DMS 273 treated with DMSO at 0.1 percent for 48 hours (cell line): ENCODE measurements at regions not wholly inside any gene's neighbourhood (a gene's known extent, or its start where the extent isn't known, plus 50 kb on each side); places are given as distances from the start of the nearest gene placed in this dataset.

Experiments used
- DNase-seq: peaks from one replicate; lab custom pipeline; 2025; lab: John Stamatoyannopoulos, UW

DNA sequence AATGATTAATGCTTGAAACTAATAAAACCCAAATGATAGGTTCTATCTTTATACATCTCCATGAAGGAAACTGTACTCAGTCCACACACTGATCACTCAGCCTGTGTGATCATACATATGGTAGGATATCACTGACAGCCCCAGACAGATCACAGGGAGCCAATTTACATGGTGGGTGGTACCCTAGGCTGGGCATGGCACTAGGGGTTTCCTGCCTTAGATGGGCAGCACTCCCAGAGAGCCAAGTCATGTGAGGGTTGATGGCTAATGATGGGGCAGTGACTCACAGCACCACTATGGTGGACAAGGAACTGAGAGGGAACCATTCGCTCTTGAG, 89.6 kb upstream of the PTPRR start:
- no peak for DNase-seq

DNA sequence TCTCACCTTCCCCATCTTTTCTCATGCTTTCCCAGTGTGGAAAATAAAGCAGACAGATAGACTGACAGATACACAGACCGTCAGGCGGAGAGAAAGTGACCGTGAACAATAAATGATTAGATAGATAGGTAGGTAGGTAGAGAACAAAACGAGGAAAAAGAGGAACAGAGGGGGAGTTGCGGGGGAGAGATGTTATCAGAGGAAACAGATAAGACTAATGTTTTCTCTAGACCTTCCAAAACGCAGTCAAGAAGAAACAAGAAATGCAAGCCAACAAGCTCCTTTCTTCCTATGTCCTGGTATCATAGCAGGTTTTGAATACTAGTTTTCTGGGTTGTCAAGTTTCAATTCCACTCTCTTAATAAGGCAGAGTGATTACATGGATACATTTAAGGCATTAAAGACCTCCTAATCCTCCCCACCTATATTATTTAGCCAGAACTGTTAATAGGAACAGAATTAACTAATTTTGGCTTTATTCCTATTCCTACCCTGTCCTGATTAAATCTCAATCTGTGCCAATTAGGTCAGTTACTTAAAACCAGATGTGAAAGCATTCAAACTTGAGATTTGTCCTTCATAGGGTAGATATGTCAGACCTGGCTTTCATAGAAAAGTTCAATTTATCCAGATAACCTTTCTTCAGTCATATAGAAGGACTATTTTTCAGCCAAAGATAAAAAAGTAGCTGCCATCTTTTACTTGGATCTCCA, 89.0 kb upstream of the PTPRR start:
- no peak for DNase-seq

DNA sequence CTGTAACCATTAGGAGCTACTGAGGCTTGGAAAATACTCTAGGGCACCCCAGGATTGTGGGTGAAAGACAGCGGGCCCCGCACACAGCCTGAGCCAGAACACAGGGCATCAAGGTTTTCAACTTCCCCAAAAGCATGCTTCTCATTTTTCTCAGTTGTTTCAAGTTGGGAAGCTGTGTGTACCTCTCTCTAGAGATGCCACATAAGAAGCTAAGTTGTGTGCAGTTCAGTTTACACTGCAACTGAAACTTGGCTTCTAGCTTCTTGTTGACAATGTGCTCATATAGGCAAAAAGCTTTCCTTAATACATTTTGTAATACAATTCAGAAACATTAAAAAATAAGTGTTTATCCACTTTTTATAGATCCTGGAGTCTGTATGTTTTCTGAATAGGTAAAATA, 88.1 kb upstream of the PTPRR start:
- DNase-seq, result no peak

DNA sequence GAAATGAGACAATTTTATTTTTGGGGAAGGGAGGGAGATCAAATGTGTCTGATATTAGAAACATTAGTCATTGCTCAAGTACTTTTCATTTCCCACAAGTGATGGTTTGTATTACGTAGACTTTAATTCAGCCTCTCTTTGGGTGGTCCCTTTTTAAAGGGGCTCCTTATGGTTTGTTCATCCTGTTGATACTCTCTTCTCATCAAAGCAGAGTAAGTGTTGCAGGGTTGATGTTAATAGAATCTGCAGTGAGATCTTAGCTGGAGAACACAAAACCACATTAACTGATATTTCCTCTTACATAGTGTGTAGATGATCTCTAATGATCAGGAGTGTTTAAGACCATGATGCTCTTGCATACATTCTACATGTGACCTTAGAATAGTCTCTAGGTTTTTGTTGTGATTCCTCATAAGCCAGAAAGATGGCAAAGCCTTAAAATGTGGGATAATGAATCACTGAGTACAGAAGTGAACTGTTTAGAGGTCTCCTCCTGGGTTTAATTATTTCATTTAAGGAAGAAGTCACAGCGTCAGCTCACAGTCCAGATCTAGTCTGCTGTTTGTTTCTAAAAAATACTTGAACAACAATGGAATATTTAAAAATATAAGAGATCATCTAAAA, 87.4 kb upstream of the PTPRR start:
- no peak for DNase-seq

DNA sequence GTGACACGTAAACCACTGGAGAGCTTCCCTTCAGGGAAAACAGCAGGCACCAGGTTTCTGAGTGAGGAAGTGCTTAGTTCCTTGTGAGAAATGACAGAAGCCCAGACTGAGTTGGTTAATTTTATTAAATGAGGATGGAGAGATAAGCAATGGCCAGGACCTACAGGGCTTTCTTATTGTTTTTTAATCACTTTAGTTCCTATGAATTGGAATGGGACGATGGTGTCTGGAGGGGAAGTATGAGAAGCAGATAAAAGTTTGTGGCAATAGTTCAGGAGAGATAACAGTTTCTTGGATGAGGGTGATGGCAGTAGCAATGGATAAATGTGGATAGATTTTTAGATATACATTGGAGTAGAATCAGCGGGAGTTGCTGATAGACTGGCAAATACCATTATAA, 86.5 kb upstream of the PTPRR start:
- no peak for DNase-seq

DNA sequence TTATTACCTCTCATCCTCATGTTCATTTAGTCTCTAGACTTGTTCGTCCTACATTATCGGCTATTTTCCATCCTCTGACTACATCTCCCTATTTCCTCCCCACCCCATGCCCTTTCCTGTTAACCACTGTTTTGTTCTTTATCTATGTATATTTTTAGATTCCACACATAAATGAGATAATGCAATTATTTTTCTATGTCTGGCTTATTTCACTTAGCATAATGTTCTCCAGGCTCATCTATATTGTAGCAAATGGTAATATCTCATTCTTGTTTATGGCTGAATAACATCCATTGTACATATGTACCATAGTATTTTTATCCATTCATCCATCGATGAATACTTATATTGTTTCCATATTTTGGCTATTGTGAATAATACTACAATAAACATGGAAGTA, 84.6 kb upstream of the PTPRR start:
- DNase-seq, result no peak

DNA sequence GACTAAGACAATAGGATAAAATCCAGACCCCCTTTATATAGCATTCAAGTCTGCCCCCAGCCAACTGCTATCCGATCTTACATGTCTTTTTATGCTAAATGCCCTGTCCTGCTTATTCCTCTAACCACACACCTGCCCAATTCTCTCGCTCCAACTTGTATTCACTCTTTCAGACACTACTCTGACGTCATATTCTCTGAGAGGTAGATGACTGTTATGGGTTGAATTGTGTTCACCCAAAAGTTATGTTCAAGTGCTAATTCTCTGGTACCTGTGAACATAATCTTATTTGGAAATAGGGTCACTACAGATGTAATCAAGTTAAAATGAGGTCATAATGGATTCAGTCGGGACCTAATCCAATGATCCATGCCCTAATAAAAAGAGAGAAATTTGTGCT, 84.0 kb upstream of the PTPRR start:
- DNase-seq, result no peak

DNA sequence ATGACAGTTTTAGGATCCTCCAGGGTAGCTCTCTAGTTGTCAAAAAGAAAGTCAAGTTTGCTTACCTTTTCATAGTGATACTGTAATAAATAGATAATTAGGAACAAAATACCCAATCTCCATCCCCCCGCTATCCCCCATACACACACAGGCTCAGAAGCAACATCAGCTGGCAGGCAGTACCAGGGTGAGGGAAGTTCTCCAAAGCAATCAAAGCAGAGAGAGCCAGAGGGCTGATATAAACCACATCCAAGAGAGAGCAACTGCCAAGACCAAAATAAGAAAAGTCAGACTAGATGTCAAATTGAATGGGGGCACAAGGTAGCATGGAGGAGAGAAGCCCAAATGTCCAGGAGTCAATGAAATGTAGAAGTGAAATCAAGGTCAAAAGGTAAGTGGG, 80.2 kb upstream of the PTPRR start:
- DNase-seq, result no peak

DNA sequence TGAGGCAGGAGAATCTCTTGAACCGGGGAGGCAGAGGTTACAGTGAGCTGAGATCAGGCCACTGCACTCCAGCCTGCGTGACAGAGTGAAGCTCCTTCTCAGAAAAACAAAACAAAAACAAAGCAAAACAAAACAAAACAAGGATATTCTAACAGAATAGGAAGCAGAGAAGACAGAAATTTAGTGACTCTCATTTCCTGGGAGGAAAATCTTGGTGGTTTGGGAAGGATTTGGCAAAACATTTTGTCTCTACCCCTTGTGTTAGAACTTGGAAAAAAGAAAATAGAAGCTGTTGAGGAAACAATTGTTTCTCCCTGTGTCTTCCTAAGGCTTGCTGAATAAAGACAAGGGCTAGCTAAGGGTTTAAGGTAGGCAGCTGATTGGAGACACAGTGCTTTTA, 79.7 kb upstream of the PTPRR start:
- DNase-seq, result no peak

DNA sequence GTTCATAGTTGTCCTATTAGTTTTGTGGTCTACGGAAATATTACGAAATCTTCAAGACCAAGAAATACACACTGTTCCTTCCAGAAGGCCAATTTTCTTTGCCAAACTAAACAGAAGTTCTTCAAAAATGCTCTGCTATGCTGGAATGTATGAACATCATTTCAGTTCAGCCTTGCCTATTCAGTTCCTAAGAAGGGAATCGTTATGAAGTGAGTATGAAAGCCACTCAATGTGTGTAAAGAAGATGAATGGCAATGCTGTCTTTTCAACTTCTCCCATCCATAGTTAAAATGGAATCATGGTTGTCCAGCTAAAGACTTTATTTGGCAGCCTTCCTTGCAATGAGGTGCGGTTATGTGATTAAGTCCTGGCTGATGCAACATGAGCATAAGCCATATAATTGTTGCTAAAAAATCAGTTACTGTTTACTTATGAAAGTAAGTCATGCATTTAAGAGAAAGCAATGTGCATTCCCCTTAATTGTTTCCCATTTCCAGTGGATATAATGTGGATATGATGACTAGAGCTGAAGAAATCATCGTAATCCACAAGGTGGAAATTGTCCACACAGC, 73.8 kb upstream of the PTPRR start:
- DNase-seq, result no peak

DNA sequence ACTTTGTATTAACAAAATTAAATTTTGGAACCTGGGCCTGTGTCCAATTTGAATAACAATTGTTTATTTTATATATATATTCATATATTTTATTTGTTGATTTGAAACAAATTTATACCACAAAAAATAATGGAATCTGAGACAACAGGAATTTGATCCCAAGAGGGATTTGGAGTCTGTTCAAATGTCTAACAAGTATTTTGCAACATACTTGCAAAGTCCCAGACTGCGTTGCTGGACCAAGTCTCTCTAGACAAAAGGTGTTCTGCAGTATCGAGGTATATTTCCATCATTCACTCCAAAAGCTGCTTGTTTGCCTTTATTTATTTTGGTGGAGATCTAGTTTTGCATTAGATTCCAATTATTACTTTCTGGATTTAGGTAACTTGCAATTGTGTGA, 68.7 kb upstream of the PTPRR start:
- DNase-seq, result no peak

DNA sequence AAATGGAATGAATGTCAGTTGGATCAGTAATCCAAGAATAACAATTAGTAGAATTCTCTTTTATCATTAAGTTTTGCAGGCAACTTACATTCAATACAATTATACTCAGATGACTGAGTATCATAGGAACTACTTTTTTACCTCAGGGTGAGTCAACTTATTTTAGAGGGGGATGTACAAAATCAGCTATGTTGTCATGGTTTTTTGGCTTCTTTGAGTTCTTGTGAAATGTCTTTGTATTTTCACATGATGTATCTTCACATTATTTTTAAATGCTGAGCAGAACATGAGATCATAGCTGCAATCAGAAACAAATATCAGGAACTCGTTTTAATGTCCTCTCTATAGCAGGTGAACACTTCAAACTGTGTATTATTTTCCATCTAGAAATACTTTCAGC, 65.3 kb upstream of the PTPRR start:
- DNase-seq, result no peak

DNA sequence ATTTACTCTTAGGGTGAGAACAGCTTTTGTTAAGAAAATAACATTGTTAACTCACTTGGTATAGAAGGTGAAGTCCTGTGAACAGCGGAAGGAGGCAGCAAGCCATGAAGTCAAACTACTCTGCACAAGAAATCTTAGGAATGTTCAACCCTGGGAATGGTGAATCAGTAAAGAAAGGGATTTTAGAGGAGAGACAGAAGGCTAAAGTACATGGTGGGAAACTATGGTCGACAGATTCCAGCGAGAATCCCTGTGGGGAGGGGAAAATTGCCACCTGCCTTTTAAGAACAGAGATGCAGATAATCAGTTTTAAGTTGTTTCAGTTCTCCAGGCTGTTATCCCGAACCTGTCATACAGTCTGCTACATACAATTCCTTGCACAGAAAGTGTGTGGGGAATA, 63.2 kb upstream of the PTPRR start:
- no peak for DNase-seq

DNA sequence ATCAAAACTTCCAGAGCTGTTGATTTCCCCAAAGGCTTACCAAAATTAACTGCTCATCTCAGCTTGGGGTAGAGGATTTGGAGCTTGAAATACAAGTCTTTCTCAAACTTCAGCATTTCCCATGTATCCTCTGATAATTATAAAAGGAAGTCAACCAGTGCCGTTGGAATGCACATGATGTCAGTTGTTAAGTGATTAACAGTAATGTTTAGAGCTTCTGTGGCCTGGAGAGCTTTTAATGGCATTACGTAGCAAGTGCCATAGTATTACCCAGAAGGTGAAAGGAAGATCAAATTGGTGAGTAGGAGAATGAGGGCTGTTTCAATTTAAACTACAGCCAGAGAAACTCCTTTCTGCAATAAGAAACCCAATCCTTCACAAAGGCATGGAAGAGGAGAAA, 62.5 kb upstream of the PTPRR start:
- DNase-seq, result no peak

DNA sequence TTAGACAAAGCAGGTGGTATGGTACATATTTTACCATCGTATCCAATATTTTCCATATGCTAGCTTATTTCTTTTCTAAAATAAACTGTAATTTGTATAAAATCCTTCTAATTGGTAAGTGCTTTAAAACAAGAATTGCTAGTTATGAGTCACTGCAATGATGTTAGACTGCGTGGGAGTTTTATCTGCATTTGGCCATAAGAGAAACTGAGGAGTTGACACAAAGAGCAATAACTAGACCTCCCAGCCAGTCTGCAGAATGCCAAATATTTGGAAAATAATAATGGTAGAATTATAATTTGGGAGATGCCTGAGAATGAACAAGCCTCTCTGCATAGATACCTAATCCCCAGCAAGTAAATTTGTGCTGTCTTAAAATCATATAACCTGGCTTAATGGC, 61.7 kb upstream of the PTPRR start:
- no peak for DNase-seq

DNA sequence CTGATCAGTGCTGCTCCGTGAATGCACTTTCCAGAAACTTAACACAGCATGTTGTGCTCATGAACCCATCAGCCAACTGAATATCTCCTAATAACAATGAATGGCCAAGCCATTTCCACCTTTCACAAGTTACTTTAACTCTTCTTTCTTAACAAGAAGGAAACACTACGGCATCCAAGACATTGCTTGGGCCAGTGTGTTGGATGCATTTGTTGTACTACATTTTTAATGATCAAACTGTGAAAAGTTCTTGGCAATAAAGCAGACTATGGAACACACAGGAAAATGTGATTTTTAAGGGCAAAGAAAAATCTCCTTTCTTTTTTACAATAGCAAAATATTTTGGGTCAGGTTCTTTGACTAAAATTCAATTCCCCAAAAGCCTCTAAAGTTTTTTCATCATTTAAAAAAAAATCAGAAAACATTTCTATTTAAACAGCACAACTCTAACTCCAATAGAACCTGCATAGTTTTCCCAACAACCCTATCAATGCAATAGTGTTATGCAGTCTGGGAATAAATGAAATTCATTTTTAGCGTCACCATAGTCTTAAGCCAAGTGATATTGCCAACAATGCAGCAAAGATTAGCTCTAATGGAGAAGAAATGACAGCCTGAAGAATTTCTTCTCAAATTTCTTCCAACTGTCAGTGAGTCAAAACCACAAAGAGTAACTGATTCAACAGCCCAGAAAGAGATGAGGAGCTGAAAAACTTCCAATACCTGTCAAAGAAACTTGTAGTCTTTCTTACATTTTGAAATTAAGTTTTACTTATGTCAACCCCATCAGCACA, 50.7 kb upstream of the PTPRR start:
- DNase-seq, result no peak
